ENCODE measurements at regions not wholly inside any gene's neighbourhood (a gene's known extent, or its start where the extent isn't known, plus 50 kb on each side); places are given as distances from the start of the nearest gene placed in this dataset.

DNA sequence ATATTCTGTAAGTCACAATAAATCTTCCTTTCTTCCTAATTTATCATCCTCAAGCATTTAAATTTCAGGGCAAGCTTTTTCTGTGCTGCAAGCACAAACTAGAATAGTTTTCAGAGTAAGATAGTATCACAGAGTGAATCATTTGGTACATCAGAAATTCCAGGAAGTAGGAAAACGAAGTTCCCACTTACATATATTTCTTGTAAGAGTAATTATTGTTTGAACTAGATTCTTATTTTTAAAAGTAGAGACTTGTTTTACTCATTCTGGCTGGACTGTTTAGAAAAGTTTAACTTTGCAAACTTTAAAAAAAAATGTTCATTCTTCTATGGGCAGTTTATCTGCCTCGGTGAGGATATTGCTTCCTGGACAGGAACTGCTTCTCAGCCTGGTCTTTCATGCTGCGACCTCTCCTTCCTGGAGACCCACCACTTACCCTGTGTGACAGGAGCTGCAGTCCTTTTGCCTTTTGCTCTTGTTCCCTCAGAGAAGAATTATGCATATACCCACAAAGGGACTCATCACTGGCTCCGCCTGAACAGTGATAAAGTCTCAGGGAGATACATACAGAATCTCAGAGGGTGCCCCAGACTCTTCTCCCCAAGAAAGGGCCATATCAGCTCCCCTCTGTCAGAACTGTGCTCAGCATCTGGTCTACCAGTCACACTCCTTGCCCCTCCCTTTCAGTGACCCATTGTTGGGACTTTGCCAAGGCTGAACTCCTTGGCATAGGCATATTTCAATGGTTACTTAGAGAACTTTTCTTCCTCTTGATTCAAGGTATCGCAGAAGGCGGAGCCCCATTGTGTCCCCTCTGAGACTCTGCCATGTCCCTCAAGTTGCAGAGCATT is 102.7 kb upstream of the CD55 start:
- TF ChIP-seq, protein P1, sequence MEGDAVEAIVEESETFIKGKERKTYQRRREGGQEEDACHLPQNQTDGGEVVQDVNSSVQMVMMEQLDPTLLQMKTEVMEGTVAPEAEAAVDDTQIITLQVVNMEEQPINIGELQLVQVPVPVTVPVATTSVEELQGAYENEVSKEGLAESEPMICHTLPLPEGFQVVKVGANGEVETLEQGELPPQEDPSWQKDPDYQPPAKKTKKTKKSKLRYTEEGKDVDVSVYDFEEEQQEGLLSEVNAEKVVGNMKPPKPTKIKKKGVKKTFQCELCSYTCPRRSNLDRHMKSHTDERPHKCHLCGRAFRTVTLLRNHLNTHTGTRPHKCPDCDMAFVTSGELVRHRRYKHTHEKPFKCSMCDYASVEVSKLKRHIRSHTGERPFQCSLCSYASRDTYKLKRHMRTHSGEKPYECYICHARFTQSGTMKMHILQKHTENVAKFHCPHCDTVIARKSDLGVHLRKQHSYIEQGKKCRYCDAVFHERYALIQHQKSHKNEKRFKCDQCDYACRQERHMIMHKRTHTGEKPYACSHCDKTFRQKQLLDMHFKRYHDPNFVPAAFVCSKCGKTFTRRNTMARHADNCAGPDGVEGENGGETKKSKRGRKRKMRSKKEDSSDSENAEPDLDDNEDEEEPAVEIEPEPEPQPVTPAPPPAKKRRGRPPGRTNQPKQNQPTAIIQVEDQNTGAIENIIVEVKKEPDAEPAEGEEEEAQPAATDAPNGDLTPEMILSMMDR (IDR thresholded peaks at IDR 0.05), result no peak
- DNase-seq (ENCODE audit: low spot score), result no peak
- ATAC-seq (ENCODE audit: low FRiP score), result no peak

GRCh38 chr1:207219979-207220889 is 101.2 kb upstream of the CD55 start:
- no peak for DNase-seq (ENCODE audit: low spot score)
- TF ChIP-seq, protein P1 (IDR thresholded peaks at IDR 0.05), result no peak
- ATAC-seq (ENCODE audit: low FRiP score), result no peak

DNA sequence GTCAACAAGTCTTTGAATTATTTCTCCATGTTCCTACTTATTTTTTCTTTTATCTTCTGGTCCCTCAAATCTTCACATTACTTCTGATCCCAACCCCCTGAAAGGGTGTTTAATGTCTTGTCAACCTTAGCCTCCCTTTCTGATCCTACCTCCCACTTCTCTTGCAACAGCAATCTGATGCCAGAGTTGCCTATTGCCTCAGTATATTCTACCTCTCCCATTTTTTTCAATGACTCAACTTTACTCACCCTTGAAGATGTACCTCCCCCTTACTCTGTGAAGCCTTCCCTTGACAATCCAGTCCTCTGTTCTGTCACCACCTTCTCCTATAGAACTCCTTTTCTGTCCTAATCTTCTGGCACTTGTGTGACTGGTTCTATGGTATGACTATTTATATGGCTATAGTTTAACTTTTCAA is 99.5 kb upstream of the CD55 start:
- peak; percentile 87 for ATAC-seq (ENCODE audit: low FRiP score)
- TF ChIP-seq, protein P1 (IDR thresholded peaks at IDR 0.05), result no peak

GRCh38 chr1:207223162-207223561 is 98.3 kb upstream of the CD55 start:
- ATAC-seq (ENCODE audit: low FRiP score), result peak; percentile 29
- TF ChIP-seq, protein P1 (IDR thresholded peaks at IDR 0.05), result no peak
- DNase-seq (ENCODE audit: low spot score), result no peak

More for the DNA sequence above, 99.5 kb upstream of the CD55 start:
- DNase-seq (ENCODE audit: low spot score), result no peak

DNA sequence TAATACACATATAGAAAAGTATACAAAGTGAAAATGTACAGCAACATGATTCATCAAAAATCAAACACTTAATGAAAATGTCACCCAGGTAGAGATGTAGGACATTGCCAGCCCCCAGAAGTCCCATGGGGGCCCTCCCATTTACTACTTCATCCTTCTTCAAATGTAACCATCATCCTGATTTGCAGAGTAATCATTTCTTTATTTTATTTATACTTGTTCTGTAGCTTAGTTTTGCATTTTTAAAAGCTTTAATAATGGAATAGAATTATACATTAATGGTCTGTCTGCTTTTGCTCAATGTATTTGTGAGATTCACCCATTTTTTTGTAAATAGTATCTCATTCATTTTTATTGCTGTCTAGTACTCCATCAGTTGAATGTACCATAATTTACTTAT is 96.8 kb upstream of the CD55 start:
- TF ChIP-seq, protein P1 (IDR thresholded peaks at IDR 0.05), result no peak
- no peak for ATAC-seq (ENCODE audit: low FRiP score)
- no peak for DNase-seq (ENCODE audit: low spot score)

DNA sequence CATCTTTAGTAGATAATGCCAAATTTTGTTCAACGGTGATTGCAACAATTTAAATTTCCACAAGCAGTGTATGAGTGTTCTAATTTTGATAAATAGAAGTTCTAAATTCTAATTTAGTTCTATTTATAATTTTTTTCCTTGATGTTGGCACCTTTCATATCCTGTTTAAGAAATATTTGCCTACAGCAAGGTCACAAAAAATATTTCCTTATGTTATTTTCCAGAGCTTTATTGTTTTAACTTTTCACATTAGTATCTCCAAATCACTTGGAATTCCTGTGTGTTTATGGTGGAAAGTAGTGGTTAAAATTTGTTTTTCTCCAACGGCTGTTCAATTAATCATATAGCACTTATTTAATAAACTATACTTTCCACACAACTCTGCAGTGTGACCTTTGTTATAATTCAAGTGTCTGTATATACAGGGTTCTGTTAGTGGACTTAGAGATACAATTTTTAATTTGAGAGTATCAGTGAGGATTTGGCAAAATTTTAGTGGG is 94.3 kb upstream of the CD55 start:
- no peak for ATAC-seq (ENCODE audit: low FRiP score)
- DNase-seq (ENCODE audit: low spot score), result no peak
- TF ChIP-seq, protein P1 (IDR thresholded peaks at IDR 0.05), result no peak
